SK-N-SH treated with all-trans-retinoic acid at 6 μM for 48 hours (cell line): ENCODE measurements at regions not wholly inside any gene's neighbourhood (a gene's known extent, or its start where the extent isn't known, plus 50 kb on each side); places are given as distances from the start of the nearest gene placed in this dataset.

Experiments
- ATAC-seq: fragments of 200-7000 bp; cut with Tn5 transposase; 3 replicates; pipeline ENCODE4 v1.9.1; 2020; ENCODE audit warnings: mild to moderate bottlenecking, moderate library complexity
- ARNTL ChIP-seq: fragments of 450-650 bp; formaldehyde crosslinking; IDR thresholded peaks from 2 replicates; pipeline ENCODE4 v1.5.0; 2020; ENCODE audit warnings: low read depth, mild to moderate bottlenecking, moderate library complexity, borderline replicate concordance
- BACH2 ChIP-seq: fragments of 250-450 bp; sonication (Bioruptor Pico); IDR thresholded peaks from 2 replicates; pipeline ENCODE4 v1.9.0; 2021; ENCODE audit warnings: mild to moderate bottlenecking, borderline replicate concordance
- CSDC2 ChIP-seq: fragments of 250-450 bp; sonication (Bioruptor Pico); IDR thresholded peaks from 2 replicates; pipeline ENCODE4 v1.5.0; 2020; ENCODE audit warnings: mild to moderate bottlenecking, moderate library complexity
- ESRRG ChIP-seq: fragments of 250-450 bp; sonication (Bioruptor Pico); IDR thresholded peaks from 2 replicates; pipeline ENCODE4 v1.6.1; 2021; ENCODE audit warnings: mild to moderate bottlenecking
- GLIS3 ChIP-seq: fragments of 250-450 bp; sonication (Bioruptor Pico); IDR thresholded peaks from 2 replicates; pipeline ENCODE4 v1.5.0; 2020; ENCODE audit warnings: mild to moderate bottlenecking, moderate library complexity
- ISL1 ChIP-seq: fragments of 250-450 bp; sonication (Bioruptor Pico); IDR thresholded peaks from 2 replicates; pipeline ENCODE4 v2.1.2; 2022; ENCODE audit warnings: mild to moderate bottlenecking, moderate library complexity
- OSR1 ChIP-seq: fragments of 250-450 bp; sonication (Bioruptor Pico); IDR thresholded peaks from 2 replicates; pipeline ENCODE4 v1.8.0; 2022; ENCODE audit warnings: moderate library complexity, mild to moderate bottlenecking, inconsistent platforms
- PPARA ChIP-seq: fragments of 250-450 bp; sonication (Bioruptor Pico); IDR thresholded peaks from 2 replicates; pipeline ENCODE4 v1.5.0; 2020; ENCODE audit warnings: mild to moderate bottlenecking, borderline replicate concordance
- RARB ChIP-seq: fragments of 250-450 bp; sonication (Bioruptor Pico); IDR thresholded peaks from 2 replicates; pipeline ENCODE4 v1.8.0; 2021; ENCODE audit warnings: mild to moderate bottlenecking, moderate library complexity
- TCF4 ChIP-seq: fragments of 250-450 bp; sonication (Bioruptor Pico); IDR thresholded peaks from 2 replicates; pipeline ENCODE4 v1.8.0; 2021; ENCODE audit warnings: mild to moderate bottlenecking, moderate library complexity, borderline replicate concordance
- TOX ChIP-seq: fragments of 250-450 bp; sonication (Bioruptor Pico); IDR thresholded peaks from 2 replicates; pipeline ENCODE4 v1.8.0; 2021; ENCODE audit warnings: mild to moderate bottlenecking, moderate library complexity, borderline replicate concordance
- ZC3H10 ChIP-seq: fragments of 250-450 bp; sonication (Bioruptor Pico); IDR thresholded peaks from 2 replicates; pipeline ENCODE4 v1.5.1; 2021; ENCODE audit warnings: mild to moderate bottlenecking, moderate library complexity
- ZFP3 ChIP-seq: fragments of 250-450 bp; sonication (Bioruptor Pico); IDR thresholded peaks from 2 replicates; pipeline ENCODE4 v1.5.0; 2020; ENCODE audit warnings: mild to moderate bottlenecking, moderate library complexity
- ZFP30 ChIP-seq: fragments of 450-650 bp; formaldehyde crosslinking; IDR thresholded peaks from 2 replicates; pipeline ENCODE4 v1.5.0; 2022; ENCODE audit warnings: mild to moderate bottlenecking, moderate library complexity
- ZNF565 ChIP-seq: fragments of 450-650 bp; formaldehyde crosslinking; conservative IDR thresholded peaks from 2 replicates; pipeline ENCODE4 v1.5.0; 2020; ENCODE audit warnings: low read depth, mild to moderate bottlenecking, moderate library complexity
- ZNF70 ChIP-seq: fragments of 450-650 bp; formaldehyde crosslinking; IDR thresholded peaks from 2 replicates; pipeline ENCODE4 v1.5.0; 2020; ENCODE audit warnings: mild to moderate bottlenecking, moderate library complexity
- ZNF8 ChIP-seq: fragments of 450-650 bp; formaldehyde crosslinking; IDR thresholded peaks from 2 replicates; pipeline ENCODE4 v1.5.0; 2020; ENCODE audit warnings: mild to moderate bottlenecking, moderate library complexity
- TF ChIP-seq, protein P1 (sequence below): fragments of 250-450 bp; sonication (Bioruptor Pico); IDR thresholded peaks from 2 replicates; pipeline ENCODE4 v1.5.1; 2020; ENCODE audit warnings: low read depth, mild to moderate bottlenecking, moderate library complexity
- TF ChIP-seq, protein P2 (sequence below): fragments of 250-450 bp; sonication (Bioruptor Pico); IDR thresholded peaks from 2 replicates; pipeline ENCODE4 v1.5.1; 2021; ENCODE audit warnings: mild to moderate bottlenecking, moderate library complexity
- TF ChIP-seq, protein P3 (sequence below): fragments of 250-450 bp; sonication (Bioruptor Pico); IDR thresholded peaks from 2 replicates; pipeline ENCODE4 v1.8.0; 2021; ENCODE audit warnings: low read depth, mild to moderate bottlenecking, moderate library complexity, borderline replicate concordance
- TF ChIP-seq, protein P4 (sequence below): fragments of 250-450 bp; sonication (Bioruptor Pico); IDR thresholded peaks from 2 replicates; pipeline ENCODE4 v1.8.0; 2020; ENCODE audit warnings: mild to moderate bottlenecking, moderate library complexity, borderline replicate concordance
- TF ChIP-seq, protein P5 (sequence below): fragments of 250-450 bp; sonication (Bioruptor Pico); IDR thresholded peaks from 2 replicates; pipeline ENCODE4 v1.5.0; 2020; ENCODE audit warnings: mild to moderate bottlenecking, moderate library complexity

DNA sequence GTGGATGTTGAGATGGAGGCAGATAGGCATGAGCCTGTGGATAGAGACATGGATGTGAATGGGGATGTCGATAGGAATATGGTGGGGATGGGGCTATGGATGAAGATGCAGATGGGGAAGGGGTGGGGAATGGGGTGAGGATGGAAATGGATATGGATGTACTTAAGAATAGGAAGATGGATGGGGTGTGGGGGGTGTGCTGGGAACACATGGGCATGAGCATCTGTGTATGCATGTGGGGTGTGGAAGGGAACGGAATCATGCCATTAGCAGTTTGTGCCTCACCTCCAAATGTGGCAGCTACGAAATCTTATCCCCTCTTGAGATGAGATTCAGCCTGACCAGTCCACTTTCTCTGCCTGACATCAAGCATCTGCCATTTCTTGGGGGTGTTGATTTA is 359.5 kb upstream of the MGMT start:
- no peak for ATAC-seq
- TF ChIP-seq, protein P1, sequence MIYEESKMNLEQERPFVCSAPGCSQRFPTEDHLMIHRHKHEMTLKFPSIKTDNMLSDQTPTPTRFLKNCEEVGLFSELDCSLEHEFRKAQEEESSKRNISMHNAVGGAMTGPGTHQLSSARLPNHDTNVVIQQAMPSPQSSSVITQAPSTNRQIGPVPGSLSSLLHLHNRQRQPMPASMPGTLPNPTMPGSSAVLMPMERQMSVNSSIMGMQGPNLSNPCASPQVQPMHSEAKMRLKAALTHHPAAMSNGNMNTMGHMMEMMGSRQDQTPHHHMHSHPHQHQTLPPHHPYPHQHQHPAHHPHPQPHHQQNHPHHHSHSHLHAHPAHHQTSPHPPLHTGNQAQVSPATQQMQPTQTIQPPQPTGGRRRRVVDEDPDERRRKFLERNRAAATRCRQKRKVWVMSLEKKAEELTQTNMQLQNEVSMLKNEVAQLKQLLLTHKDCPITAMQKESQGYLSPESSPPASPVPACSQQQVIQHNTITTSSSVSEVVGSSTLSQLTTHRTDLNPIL (CRISPR knock-in tag): no peak
- TF ChIP-seq ZNF70 (CRISPR knock-in tag): no peak
- TF ChIP-seq, protein P2, sequence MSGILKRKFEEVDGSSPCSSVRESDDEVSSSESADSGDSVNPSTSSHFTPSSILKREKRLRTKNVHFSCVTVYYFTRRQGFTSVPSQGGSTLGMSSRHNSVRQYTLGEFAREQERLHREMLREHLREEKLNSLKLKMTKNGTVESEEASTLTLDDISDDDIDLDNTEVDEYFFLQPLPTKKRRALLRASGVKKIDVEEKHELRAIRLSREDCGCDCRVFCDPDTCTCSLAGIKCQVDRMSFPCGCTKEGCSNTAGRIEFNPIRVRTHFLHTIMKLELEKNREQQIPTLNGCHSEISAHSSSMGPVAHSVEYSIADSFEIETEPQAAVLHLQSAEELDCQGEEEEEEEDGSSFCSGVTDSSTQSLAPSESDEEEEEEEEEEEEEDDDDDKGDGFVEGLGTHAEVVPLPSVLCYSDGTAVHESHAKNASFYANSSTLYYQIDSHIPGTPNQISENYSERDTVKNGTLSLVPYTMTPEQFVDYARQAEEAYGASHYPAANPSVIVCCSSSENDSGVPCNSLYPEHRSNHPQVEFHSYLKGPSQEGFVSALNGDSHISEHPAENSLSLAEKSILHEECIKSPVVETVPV: no peak
- no peak for TF ChIP-seq GLIS3 (CRISPR knock-in tag)
- TF ChIP-seq ISL1 (CRISPR knock-in tag): no peak
- TF ChIP-seq ZFP30 (CRISPR knock-in tag): no peak
- TF ChIP-seq ZNF8 (CRISPR knock-in tag): no peak
- TF ChIP-seq TCF4 (CRISPR knock-in tag): no peak
- no peak for TF ChIP-seq ESRRG
- TF ChIP-seq, protein P3, sequence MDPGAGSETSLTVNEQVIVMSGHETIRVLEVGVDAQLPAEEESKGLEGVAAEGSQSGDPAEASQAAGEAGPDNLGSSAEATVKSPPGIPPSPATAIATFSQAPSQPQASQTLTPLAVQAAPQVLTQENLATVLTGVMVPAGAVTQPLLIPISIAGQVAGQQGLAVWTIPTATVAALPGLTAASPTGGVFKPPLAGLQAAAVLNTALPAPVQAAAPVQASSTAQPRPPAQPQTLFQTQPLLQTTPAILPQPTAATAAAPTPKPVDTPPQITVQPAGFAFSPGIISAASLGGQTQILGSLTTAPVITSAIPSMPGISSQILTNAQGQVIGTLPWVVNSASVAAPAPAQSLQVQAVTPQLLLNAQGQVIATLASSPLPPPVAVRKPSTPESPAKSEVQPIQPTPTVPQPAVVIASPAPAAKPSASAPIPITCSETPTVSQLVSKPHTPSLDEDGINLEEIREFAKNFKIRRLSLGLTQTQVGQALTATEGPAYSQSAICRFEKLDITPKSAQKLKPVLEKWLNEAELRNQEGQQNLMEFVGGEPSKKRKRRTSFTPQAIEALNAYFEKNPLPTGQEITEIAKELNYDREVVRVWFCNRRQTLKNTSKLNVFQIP (CRISPR knock-in tag): no peak
- TF ChIP-seq CSDC2 (CRISPR knock-in tag): no peak
- TF ChIP-seq, protein P4, sequence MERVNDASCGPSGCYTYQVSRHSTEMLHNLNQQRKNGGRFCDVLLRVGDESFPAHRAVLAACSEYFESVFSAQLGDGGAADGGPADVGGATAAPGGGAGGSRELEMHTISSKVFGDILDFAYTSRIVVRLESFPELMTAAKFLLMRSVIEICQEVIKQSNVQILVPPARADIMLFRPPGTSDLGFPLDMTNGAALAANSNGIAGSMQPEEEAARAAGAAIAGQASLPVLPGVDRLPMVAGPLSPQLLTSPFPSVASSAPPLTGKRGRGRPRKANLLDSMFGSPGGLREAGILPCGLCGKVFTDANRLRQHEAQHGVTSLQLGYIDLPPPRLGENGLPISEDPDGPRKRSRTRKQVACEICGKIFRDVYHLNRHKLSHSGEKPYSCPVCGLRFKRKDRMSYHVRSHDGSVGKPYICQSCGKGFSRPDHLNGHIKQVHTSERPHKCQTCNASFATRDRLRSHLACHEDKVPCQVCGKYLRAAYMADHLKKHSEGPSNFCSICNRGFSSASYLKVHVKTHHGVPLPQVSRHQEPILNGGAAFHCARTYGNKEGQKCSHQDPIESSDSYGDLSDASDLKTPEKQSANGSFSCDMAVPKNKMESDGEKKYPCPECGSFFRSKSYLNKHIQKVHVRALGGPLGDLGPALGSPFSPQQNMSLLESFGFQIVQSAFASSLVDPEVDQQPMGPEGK (CRISPR knock-in tag): no peak
- TF ChIP-seq ZC3H10: no peak
- TF ChIP-seq ZNF565 (CRISPR knock-in tag): no peak
- TF ChIP-seq ARNTL (CRISPR knock-in tag): no peak
- TF ChIP-seq ZFP3: no peak
- TF ChIP-seq, protein P5, sequence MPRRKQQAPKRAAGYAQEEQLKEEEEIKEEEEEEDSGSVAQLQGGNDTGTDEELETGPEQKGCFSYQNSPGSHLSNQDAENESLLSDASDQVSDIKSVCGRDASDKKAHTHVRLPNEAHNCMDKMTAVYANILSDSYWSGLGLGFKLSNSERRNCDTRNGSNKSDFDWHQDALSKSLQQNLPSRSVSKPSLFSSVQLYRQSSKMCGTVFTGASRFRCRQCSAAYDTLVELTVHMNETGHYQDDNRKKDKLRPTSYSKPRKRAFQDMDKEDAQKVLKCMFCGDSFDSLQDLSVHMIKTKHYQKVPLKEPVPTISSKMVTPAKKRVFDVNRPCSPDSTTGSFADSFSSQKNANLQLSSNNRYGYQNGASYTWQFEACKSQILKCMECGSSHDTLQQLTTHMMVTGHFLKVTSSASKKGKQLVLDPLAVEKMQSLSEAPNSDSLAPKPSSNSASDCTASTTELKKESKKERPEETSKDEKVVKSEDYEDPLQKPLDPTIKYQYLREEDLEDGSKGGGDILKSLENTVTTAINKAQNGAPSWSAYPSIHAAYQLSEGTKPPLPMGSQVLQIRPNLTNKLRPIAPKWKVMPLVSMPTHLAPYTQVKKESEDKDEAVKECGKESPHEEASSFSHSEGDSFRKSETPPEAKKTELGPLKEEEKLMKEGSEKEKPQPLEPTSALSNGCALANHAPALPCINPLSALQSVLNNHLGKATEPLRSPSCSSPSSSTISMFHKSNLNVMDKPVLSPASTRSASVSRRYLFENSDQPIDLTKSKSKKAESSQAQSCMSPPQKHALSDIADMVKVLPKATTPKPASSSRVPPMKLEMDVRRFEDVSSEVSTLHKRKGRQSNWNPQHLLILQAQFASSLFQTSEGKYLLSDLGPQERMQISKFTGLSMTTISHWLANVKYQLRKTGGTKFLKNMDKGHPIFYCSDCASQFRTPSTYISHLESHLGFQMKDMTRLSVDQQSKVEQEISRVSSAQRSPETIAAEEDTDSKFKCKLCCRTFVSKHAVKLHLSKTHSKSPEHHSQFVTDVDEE (CRISPR knock-in tag): no peak
- no peak for TF ChIP-seq RARB
- no peak for TF ChIP-seq PPARA (CRISPR knock-in tag)
- TF ChIP-seq TOX (CRISPR knock-in tag): no peak

DNA sequence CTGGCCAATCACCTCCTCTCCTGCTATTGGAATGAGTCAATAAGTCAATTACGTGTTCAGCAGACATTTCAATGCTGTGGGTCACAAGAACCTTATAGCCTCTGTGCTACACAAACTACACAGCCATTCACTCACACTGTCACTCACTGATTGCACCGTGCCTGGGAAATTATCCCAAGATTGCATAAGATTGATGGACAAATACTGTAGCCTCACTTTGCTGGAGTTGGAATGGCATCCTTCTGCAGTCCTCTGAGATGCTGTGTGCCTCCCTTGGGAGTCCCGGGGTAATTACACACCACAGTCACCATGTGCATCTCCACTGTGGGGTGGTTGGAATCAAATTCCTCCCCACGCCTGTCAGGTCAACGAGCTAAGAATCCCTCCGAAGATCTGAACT is 358.7 kb upstream of the MGMT start:
- ATAC-seq: no peak
- TF ChIP-seq PPARA (CRISPR knock-in tag): no peak
- TF ChIP-seq ZNF565 (CRISPR knock-in tag): no peak
- no peak for TF ChIP-seq ZFP30 (CRISPR knock-in tag)
- no peak for TF ChIP-seq OSR1 (CRISPR knock-in tag)
- TF ChIP-seq, protein P3 (CRISPR knock-in tag): no peak
- TF ChIP-seq ZNF70 (CRISPR knock-in tag): no peak
- no peak for TF ChIP-seq ISL1 (CRISPR knock-in tag)
- TF ChIP-seq ESRRG: no peak
- no peak for TF ChIP-seq BACH2 (CRISPR knock-in tag)
- TF ChIP-seq TOX (CRISPR knock-in tag): no peak
- TF ChIP-seq, protein P1 (CRISPR knock-in tag): no peak
